GM12878 (cell line): ENCODE measurements at regions not wholly inside any gene's neighbourhood (a gene's known extent, or its start where the extent isn't known, plus 50 kb on each side); places are given as distances from the start of the nearest gene placed in this dataset.

Source experiments
- ATAC-seq: fragments of 200-7000 bp; cut with Tn5 transposase; 3 replicates; pipeline ENCODE4 v1.9.1; 2020; ENCODE audit warnings: mild to moderate bottlenecking, moderate library complexity
- BruUV-seq: library from RNA; stranded (reverse); fragments of 400-500 nt; replicated peaks from 2 replicates; lab custom pipeline; 2021; lab: Mats Ljungman, UMichigan
- CTCF ChIA-PET: fragments of 300-600 bp; sonication (Branson Sonifier 250); formaldehyde crosslinking; extraction: SDS; loops from one replicate; lab custom pipeline; 2021; ENCODE audit warnings: inconsistent platforms; lab: Yijun Ruan, JAX
- POLR2A ChIA-PET: fragments of 350-600 bp; formaldehyde crosslinking; extraction: SDS; loops from one replicate; lab custom pipeline; 2021; ENCODE audit warnings: inconsistent platforms; lab: Charles Lee
- RAD21 ChIA-PET: fragments of 300-600 bp; sonication (Branson Sonifier 250); formaldehyde crosslinking; loops from one replicate; lab custom pipeline; 2023; ENCODE audit warnings: antibody characterized with exemption; ENCODE audit not compliant: unreplicated experiment; lab: Charles Lee
- SMC1A ChIA-PET: fragments of 300-600 bp; sonication (Branson Sonifier 250); formaldehyde crosslinking; loops from one replicate; lab custom pipeline; 2023; ENCODE audit not compliant: unreplicated experiment, uncharacterized antibody; lab: Charles Lee
- DNase-seq: peaks from one replicate; pipeline ENCODE4 v3.0.0-alpha.2; 2011; ENCODE audit warnings: low read depth, low spot score
- FAIRE-seq: peaks from 3 replicates; lab custom pipeline; 2011; peaks lifted over from hg19 to GRCh38; lab: Jason Lieb, UNC
- H2AFZ ChIP-seq: 2 replicates; pipeline ENCODE4 v1.6.0; 2011; ENCODE audit warnings: low read depth, low read length, control low read depth; ENCODE audit not compliant: control insufficient read depth
- H3K27ac ChIP-seq: 2 replicates; pipeline ENCODE4 v1.5.1; 2011; ENCODE audit warnings: control low read depth; ENCODE audit not compliant: control insufficient read depth, insufficient read depth
- H3K27me3 ChIP-seq, 2 experiments: replicated peaks in 1 of 2; 2 replicates each; pipeline versions ENCODE4 v1.6.0 to v1.6.1; 2011; ENCODE audit warnings: low read length in 1 of 2; ENCODE audit not compliant: control insufficient read depth in 2 of 2, insufficient read depth in 2 of 2
- H3K36me3 ChIP-seq, 2 experiments: 2 replicates each; pipeline ENCODE4 v1.5.1; 2011; ENCODE audit warnings: low read length in 1 of 2; ENCODE audit not compliant: control insufficient read depth in 2 of 2, insufficient read depth in 2 of 2
- H3K4me1 ChIP-seq: 2 replicates; pipeline ENCODE4 v1.6.1; 2011; ENCODE audit warnings: mild to moderate bottlenecking, low read length, moderate library complexity, mixed read lengths; ENCODE audit not compliant: control insufficient read depth, insufficient read depth
- H3K4me2 ChIP-seq: 2 replicates; pipeline ENCODE4 v1.6.0; 2011; ENCODE audit warnings: control low read depth; ENCODE audit not compliant: control insufficient read depth, insufficient read depth
- H3K4me3 ChIP-seq: fragments of 200-600 bp; sonication (generic); 2 replicates; pipeline ENCODE4 v1.5.1; 2016
- H3K79me2 ChIP-seq: 2 replicates; pipeline ENCODE4 v1.6.0; 2011; ENCODE audit warnings: low read length; ENCODE audit not compliant: control insufficient read depth, insufficient read depth
- H3K9ac ChIP-seq: 2 replicates; pipeline ENCODE4 v1.8.0; 2011; ENCODE audit warnings: low read length, control low read depth, mixed read lengths; ENCODE audit not compliant: control insufficient read depth, insufficient read depth
- H3K9me3 ChIP-seq: replicated peaks from 3 replicates; pipeline ENCODE4 v1.5.1; 2011; ENCODE audit warnings: mild to moderate bottlenecking, low read length; ENCODE audit not compliant: control insufficient read depth, insufficient read depth
- H4K20me1 ChIP-seq: 2 replicates; pipeline ENCODE4 v1.6.0; 2011; ENCODE audit not compliant: control insufficient read depth, insufficient read depth
- CBFB ChIP-seq: IDR thresholded peaks from 2 replicates; pipeline ENCODE4 v1.6.1; 2016; ENCODE audit warnings: antibody characterized with exemption, low read depth
- KLF5 ChIP-seq: fragments of 450-650 bp; IDR thresholded peaks from 2 replicates; pipeline ENCODE4 v1.6.1; 2014; ENCODE audit warnings: mild to moderate bottlenecking; ENCODE audit not compliant: partially characterized antibody
- PAX5 ChIP-seq: IDR thresholded peaks from 2 replicates; pipeline ENCODE4 v1.6.1; 2011; ENCODE audit warnings: low read depth, low read length, borderline replicate concordance
- RAD51 ChIP-seq: fragments of 450-650 bp; IDR thresholded peaks from 2 replicates; pipeline ENCODE4 v1.6.1; 2016; ENCODE audit warnings: moderate library complexity, mild to moderate bottlenecking, inconsistent platforms
- SIN3A ChIP-seq: IDR thresholded peaks from 2 replicates; pipeline ENCODE4 v1.6.1; 2012; ENCODE audit warnings: low read depth, low read length, improper control_type of control experiment
- SMAD1 ChIP-seq: fragments of 450-650 bp; IDR thresholded peaks from 2 replicates; pipeline ENCODE4 v1.6.1; 2018; ENCODE audit warnings: mild to moderate bottlenecking, low read depth; ENCODE audit not compliant: partially characterized antibody
- SMAD5 ChIP-seq: IDR thresholded peaks from 2 replicates; pipeline ENCODE4 v1.6.1; 2016; ENCODE audit warnings: antibody characterized with exemption, low read depth
- SP1 ChIP-seq: IDR thresholded peaks from one replicate; pipeline ENCODE4 v1.6.1; 2011; ENCODE audit warnings: low read depth, low read length
- TAF1 ChIP-seq: IDR thresholded peaks from 2 replicates; pipeline ENCODE4 v1.6.1; 2011; ENCODE audit warnings: mild to moderate bottlenecking, low read depth, low read length, borderline replicate concordance
- YY1 ChIP-seq: IDR thresholded peaks from 2 replicates; pipeline ENCODE4 v1.6.1; 2011; ENCODE audit warnings: low read depth, mild to moderate bottlenecking, low read length
- WGBS: methylation state at CpG from one replicate; pipeline ENCODE4 v1.1.6; 2016; ENCODE audit warnings: low lambda C conversion rate; ENCODE audit not compliant: insufficient replicate concordance, insufficient coverage; ENCODE audit errors: missing lambda C conversion rate; 5-methylcytosine and 5-hydroxymethylcytosine counted together
- in situ Hi-C: fragments of 300-500 bp; cut with MboI; formaldehyde crosslinking; loops from 9 replicates; pipeline ENCODE4 v1.14.3; 2018; ENCODE audit warnings: mixed read lengths
- intact Hi-C: fragments of 100-400 bp; cut with micrococcal nuclease; formaldehyde crosslinking; loops from one replicate; pipeline ENCODE4 v1.14.2; 2022; ENCODE audit not compliant: unreplicated experiment
- TF ChIP-seq, protein P1 (sequence below): fragments of 450-650 bp; IDR thresholded peaks from 2 replicates; pipeline ENCODE4 v1.6.1; 2018; ENCODE audit warnings: mild to moderate bottlenecking, low read depth, moderate library complexity; ENCODE audit not compliant: partially characterized antibody
- TF ChIP-seq, protein P2 (sequence below): fragments of 450-650 bp; conservative IDR thresholded peaks from 2 replicates; pipeline ENCODE4 v1.6.1; 2017; ENCODE audit warnings: mild to moderate bottlenecking, moderate library complexity
- TF ChIP-seq, protein P3 (sequence below): fragments of 450-650 bp; IDR thresholded peaks from 2 replicates; pipeline ENCODE4 v1.6.1; 2017; ENCODE audit warnings: borderline replicate concordance
- TF ChIP-seq, protein P4 (sequence below): fragments of 450-650 bp; IDR thresholded peaks from 2 replicates; pipeline ENCODE4 v1.6.1; 2017; ENCODE audit warnings: antibody characterized with exemption, mild to moderate bottlenecking, moderate library complexity

DNA sequence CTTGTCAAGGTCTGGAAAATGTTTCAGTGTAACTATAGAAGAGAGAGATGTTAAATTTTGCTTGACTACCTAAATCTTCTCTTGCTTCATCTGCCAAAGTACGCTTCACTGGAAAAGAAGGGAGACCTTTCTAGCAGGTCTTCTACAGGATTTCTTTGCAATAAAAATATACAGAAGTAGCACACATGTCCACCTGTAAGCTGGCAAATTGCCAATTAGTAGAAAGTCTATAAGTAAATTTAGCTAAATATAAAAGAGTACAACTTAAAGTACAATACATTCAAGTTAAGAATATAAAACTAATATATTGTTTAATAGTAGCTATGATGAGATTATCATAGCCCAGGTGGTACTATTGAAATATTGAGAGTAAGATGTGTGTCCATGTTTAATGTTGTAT, 128.5 kb upstream of the EDNRB start:
- Histone ChIP-seq H3K4me3 (no peak overlapping the region), H3K4me1 (no peaks in the 10 kb centered on the region), H3K36me3 (no peaks in the 10 kb centered on the region), H3K4me2 (no peak overlapping the region), H4K20me1 (no peaks in the 10 kb centered on the region), H2AFZ (no peak overlapping the region), H3K27ac (no peak overlapping the region), H3K9me3 (no peaks in the 10 kb centered on the region), H3K9ac (no peak overlapping the region), H3K27me3 (no peaks in the 10 kb centered on the region), H3K79me2 (no peaks in the 10 kb centered on the region)
- ChIA-PET SMC1A (interaction anchor here (0.6 kb wide), 1 partner anchor 237 kb away, joined by 3 read pairs; no protein-coding TSS in a partner anchor), RAD21 (no interaction called here), CTCF (no interaction called here), POLR2A (no interaction called here)
- ATAC-seq (no peak), DNase-seq (no peak), FAIRE-seq (no peak)
- in situ Hi-C loops (no loop called here), intact Hi-C loops (no loop called here)
- 0% methylated on average over 1 of the region's 1 CpG for WGBS
- BruUV-seq: no TSS peak
- TF ChIP-seq, protein P1, sequence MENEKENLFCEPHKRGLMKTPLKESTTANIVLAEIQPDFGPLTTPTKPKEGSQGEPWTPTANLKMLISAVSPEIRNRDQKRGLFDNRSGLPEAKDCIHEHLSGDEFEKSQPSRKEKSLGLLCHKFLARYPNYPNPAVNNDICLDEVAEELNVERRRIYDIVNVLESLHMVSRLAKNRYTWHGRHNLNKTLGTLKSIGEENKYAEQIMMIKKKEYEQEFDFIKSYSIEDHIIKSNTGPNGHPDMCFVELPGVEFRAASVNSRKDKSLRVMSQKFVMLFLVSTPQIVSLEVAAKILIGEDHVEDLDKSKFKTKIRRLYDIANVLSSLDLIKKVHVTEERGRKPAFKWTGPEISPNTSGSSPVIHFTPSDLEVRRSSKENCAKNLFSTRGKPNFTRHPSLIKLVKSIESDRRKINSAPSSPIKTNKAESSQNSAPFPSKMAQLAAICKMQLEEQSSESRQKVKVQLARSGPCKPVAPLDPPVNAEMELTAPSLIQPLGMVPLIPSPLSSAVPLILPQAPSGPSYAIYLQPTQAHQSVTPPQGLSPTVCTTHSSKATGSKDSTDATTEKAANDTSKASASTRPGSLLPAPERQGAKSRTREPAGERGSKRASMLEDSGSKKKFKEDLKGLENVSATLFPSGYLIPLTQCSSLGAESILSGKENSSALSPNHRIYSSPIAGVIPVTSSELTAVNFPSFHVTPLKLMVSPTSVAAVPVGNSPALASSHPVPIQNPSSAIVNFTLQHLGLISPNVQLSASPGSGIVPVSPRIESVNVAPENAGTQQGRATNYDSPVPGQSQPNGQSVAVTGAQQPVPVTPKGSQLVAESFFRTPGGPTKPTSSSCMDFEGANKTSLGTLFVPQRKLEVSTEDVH: no peak
- no peak for TF ChIP-seq TAF1
- no peak for TF ChIP-seq PAX5
- TF ChIP-seq, protein P2, sequence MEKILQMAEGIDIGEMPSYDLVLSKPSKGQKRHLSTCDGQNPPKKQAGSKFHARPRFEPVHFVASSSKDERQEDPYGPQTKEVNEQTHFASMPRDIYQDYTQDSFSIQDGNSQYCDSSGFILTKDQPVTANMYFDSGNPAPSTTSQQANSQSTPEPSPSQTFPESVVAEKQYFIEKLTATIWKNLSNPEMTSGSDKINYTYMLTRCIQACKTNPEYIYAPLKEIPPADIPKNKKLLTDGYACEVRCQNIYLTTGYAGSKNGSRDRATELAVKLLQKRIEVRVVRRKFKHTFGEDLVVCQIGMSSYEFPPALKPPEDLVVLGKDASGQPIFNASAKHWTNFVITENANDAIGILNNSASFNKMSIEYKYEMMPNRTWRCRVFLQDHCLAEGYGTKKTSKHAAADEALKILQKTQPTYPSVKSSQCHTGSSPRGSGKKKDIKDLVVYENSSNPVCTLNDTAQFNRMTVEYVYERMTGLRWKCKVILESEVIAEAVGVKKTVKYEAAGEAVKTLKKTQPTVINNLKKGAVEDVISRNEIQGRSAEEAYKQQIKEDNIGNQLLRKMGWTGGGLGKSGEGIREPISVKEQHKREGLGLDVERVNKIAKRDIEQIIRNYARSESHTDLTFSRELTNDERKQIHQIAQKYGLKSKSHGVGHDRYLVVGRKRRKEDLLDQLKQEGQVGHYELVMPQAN: no peak
- no peak for TF ChIP-seq SIN3A
- TF ChIP-seq, protein P3, sequence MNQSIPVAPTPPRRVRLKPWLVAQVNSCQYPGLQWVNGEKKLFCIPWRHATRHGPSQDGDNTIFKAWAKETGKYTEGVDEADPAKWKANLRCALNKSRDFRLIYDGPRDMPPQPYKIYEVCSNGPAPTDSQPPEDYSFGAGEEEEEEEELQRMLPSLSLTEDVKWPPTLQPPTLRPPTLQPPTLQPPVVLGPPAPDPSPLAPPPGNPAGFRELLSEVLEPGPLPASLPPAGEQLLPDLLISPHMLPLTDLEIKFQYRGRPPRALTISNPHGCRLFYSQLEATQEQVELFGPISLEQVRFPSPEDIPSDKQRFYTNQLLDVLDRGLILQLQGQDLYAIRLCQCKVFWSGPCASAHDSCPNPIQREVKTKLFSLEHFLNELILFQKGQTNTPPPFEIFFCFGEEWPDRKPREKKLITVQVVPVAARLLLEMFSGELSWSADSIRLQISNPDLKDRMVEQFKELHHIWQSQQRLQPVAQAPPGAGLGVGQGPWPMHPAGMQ: no peak
- no peak for TF ChIP-seq SMAD1
- no peak for TF ChIP-seq YY1
- no peak for TF ChIP-seq SMAD5
- TF ChIP-seq, protein P4, sequence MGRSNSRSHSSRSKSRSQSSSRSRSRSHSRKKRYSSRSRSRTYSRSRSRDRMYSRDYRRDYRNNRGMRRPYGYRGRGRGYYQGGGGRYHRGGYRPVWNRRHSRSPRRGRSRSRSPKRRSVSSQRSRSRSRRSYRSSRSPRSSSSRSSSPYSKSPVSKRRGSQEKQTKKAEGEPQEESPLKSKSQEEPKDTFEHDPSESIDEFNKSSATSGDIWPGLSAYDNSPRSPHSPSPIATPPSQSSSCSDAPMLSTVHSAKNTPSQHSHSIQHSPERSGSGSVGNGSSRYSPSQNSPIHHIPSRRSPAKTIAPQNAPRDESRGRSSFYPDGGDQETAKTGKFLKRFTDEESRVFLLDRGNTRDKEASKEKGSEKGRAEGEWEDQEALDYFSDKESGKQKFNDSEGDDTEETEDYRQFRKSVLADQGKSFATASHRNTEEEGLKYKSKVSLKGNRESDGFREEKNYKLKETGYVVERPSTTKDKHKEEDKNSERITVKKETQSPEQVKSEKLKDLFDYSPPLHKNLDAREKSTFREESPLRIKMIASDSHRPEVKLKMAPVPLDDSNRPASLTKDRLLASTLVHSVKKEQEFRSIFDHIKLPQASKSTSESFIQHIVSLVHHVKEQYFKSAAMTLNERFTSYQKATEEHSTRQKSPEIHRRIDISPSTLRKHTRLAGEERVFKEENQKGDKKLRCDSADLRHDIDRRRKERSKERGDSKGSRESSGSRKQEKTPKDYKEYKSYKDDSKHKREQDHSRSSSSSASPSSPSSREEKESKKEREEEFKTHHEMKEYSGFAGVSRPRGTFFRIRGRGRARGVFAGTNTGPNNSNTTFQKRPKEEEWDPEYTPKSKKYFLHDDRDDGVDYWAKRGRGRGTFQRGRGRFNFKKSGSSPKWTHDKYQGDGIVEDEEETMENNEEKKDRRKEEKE: no peak
- TF ChIP-seq KLF5: no peak
- no peak for TF ChIP-seq CBFB
- no peak for TF ChIP-seq RAD51
- no peak for TF ChIP-seq SP1
